Testis (tissue), 2 donors: ENCODE measurements at regions not wholly inside any gene's neighbourhood (a gene's known extent, or its start where the extent isn't known, plus 50 kb on each side); places are given as distances from the start of the nearest gene placed in this dataset.

Experiments
- POLR2A ChIP-seq: fragments of 450-650 bp; IDR thresholded peaks from one replicate; pipeline ENCODE4 v1.6.1; 2017; ENCODE audit warnings: antibody characterized with exemption, mild to moderate bottlenecking, moderate library complexity
- TF ChIP-seq, protein P1 (sequence below), 3 experiments: fragments of 450-650 bp in 2 of 3; fragments of 200-600 bp in 1 of 3; sonication (generic) in 1 of 3; IDR thresholded peaks; one replicate each; pipeline ENCODE4 v1.5.1; 2016 to 2019; ENCODE audit warnings: antibody characterized with exemption in 3 of 3, mild to moderate bottlenecking in 2 of 3, moderate library complexity in 1 of 3

DNA sequence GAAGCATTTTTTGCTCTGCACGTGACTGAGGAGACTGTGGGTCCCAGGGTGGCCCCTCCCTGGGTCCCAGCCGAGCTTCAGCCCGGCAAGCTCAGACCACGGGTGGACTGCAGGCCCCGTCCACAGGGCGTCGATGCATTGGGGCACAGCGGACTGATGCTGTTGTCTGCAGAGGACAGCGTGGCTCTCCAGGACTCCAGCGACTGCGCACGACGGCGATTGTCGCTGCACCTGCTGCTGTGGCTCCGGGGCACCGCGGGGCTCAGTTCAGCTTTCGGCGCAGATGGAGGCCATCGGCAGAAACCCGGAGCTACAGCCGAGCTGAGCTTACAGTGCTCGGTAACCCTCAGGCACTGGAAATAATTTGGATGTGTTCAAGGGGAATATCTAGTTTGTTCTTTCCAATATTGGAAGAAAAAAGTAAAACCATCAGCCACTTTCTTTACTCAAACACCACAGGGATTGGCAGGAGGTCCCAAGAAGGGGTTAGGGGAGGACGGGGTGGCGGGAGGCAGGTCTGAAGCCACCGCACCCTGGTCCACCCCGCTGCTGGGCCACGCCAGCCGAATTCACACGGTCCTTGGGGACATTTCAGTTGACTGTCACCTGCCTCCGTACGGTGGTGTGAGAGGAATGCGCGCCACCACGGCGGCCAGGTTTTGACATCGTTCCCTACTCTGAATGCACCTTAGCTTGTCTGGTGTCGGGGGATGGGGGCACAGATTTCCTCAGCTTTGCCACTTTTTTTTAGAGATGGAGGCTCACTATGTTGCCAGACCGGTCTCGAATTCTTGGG, 88.7 kb upstream of the RPH3AL start:
- TF ChIP-seq, protein P1, sequence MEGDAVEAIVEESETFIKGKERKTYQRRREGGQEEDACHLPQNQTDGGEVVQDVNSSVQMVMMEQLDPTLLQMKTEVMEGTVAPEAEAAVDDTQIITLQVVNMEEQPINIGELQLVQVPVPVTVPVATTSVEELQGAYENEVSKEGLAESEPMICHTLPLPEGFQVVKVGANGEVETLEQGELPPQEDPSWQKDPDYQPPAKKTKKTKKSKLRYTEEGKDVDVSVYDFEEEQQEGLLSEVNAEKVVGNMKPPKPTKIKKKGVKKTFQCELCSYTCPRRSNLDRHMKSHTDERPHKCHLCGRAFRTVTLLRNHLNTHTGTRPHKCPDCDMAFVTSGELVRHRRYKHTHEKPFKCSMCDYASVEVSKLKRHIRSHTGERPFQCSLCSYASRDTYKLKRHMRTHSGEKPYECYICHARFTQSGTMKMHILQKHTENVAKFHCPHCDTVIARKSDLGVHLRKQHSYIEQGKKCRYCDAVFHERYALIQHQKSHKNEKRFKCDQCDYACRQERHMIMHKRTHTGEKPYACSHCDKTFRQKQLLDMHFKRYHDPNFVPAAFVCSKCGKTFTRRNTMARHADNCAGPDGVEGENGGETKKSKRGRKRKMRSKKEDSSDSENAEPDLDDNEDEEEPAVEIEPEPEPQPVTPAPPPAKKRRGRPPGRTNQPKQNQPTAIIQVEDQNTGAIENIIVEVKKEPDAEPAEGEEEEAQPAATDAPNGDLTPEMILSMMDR (IDR thresholded peaks at IDR 0.05), result no peak
- TF ChIP-seq POLR2A, result no peak
